Mesothelial cell of epicardium (in vitro differentiated cells): ENCODE measurements at regions not wholly inside any gene's neighbourhood (a gene's known extent, or its start where the extent isn't known, plus 50 kb on each side); places are given as distances from the start of the nearest gene placed in this dataset.

Experiments
- DNase-seq, 2 experiments: peaks; one replicate each; pipeline ENCODE4 v3.0.0; 2021; ENCODE audit warnings: low spot score in 2 of 2; ENCODE audit not compliant: unreplicated experiment in 2 of 2
- H3K27ac Mint-ChIP-seq: 2 replicates; pipeline ENCODE4 v1.8.0; 2021; ENCODE audit warnings: mixed read lengths
- H3K27me3 Mint-ChIP-seq: 2 replicates; pipeline ENCODE4 v1.8.0; 2021; ENCODE audit warnings: low read depth, mixed read lengths
- H3K36me3 Mint-ChIP-seq: 2 replicates; pipeline ENCODE4 v1.8.0; 2021; ENCODE audit warnings: mixed read lengths
- H3K4me1 Mint-ChIP-seq: 2 replicates; pipeline ENCODE4 v1.8.0; 2021; ENCODE audit warnings: mixed read lengths
- H3K4me3 Mint-ChIP-seq: 2 replicates; pipeline ENCODE4 v1.8.0; 2021; ENCODE audit warnings: mild to moderate bottlenecking, moderate library complexity, mixed read lengths
- H3K9me3 Mint-ChIP-seq: 2 replicates; pipeline ENCODE4 v1.8.0; 2021; ENCODE audit warnings: mixed read lengths
- CTCF ChIP-seq: fragments of 200-600 bp; sonication (generic); IDR thresholded peaks from one replicate; pipeline ENCODE4 v1.5.0; 2021; ENCODE audit warnings: antibody characterized with exemption; ENCODE audit not compliant: unreplicated experiment

GRCh38 chr6:95518630-95519227 is 58.6 kb upstream of the MANEA start:
- H3K27ac Mint-ChIP-seq: no peak overlapping the region
- no peak for TF ChIP-seq CTCF
- no peaks in the 10 kb centered on the region for H3K27me3 Mint-ChIP-seq
- no peaks in the 10 kb centered on the region for H3K4me1 Mint-ChIP-seq
- H3K4me3 Mint-ChIP-seq: no peak overlapping the region
- no peaks in the 10 kb centered on the region for H3K36me3 Mint-ChIP-seq
- no peak for DNase-seq
- no peaks in the 10 kb centered on the region for H3K9me3 Mint-ChIP-seq

- Mint-ChIP-seq H3K4me3 (no peak overlapping the region), H3K36me3 (no peaks in the 10 kb centered on the region), H3K27me3 (no peaks in the 10 kb centered on the region), H3K4me1 (no peaks in the 10 kb centered on the region), H3K9me3 (no peaks in the 10 kb centered on the region), H3K27ac (no peak overlapping the region)
- no peak for DNase-seq
- no peak for TF ChIP-seq CTCF
Observed at GRCh38 chr6:95519228-95520037, 57.9 kb upstream of the MANEA start.

- TF ChIP-seq CTCF: no peak
- H3K9me3 Mint-ChIP-seq: peaks cover 5% of the 10 kb centered on the region
- no peaks in the 10 kb centered on the region for H3K36me3 Mint-ChIP-seq
- H3K4me3 Mint-ChIP-seq: no peak overlapping the region
- no peak for DNase-seq
- no peak overlapping the region for H3K27ac Mint-ChIP-seq
- no peaks in the 10 kb centered on the region for H3K4me1 Mint-ChIP-seq
- H3K27me3 Mint-ChIP-seq: no peaks in the 10 kb centered on the region
Observed at GRCh38 chr6:95521181-95521580, 56.2 kb upstream of the MANEA start.
